ENCODE measurements at regions not wholly inside any gene's neighbourhood (a gene's known extent, or its start where the extent isn't known, plus 50 kb on each side); places are given as distances from the start of the nearest gene placed in this dataset.

- TF ChIP-seq CTCF (IDR thresholded peaks at IDR 0.05; ENCODE audit: low read length) (no peak), EZH2 (optimal IDR thresholded peaks at IDR 0.05; ENCODE audit: low read depth, low read length) (no peak), EZH2phosphoT487 (IDR thresholded peaks at IDR 0.05; ENCODE audit: low read length) (no peak)
These were observed 654.9 kb upstream of the TBL1XR1 start for GRCh38 chr3:177852001-177852807.

Data from MM.1S (cell line).